ENCODE measurements at regions not wholly inside any gene's neighbourhood (a gene's known extent, or its start where the extent isn't known, plus 50 kb on each side); places are given as distances from the start of the nearest gene placed in this dataset.

GRCh38 chr18:72147830-72148229 lies 396.3 kb downstream of the CBLN2 start:
- no peaks in the 10 kb centered on the region for H3K36me3 ChIP-seq (replicated peaks)
- H3K4me3 ChIP-seq, result no peak overlapping the region
- DNase-seq (ENCODE audit: low spot score in 2 of 2), result no peak
- no peaks in the 10 kb centered on the region for H3K4me1 ChIP-seq
- H3K9me3 ChIP-seq, result no peaks in the 10 kb centered on the region
- no peaks in the 10 kb centered on the region for H3K27me3 ChIP-seq (ENCODE audit: low read depth)
- in situ Hi-C loops (cut with MboI; ENCODE audit: low sequenced_read_pairs), result no loop called here

GRCh38 chr18:72140007-72140406 lies 404.1 kb downstream of the CBLN2 start:
- DNase-seq (ENCODE audit: low spot score in 2 of 2), result no peak

DNA sequence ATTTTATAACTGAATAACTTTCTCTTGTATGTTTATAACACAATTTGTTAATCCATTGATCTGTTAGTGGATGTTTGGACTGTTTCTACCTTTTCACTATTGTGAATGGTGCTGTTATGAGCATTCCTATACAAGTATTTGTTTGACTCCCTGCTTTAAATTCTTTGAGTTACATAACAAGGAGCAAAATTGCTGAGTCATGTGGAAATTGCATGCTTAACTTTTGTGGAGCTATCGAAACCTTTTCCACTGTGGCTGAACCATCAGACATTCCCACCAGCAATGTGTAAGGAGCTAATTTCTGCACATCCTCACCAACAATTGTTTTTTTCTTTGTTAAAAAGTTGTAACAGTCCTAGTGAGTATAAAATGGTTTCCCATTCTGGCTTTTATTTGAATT lies 415.5 kb downstream of the CBLN2 start:
- H3K9me3 ChIP-seq, result no peaks in the 10 kb centered on the region
- in situ Hi-C loops (cut with MboI; ENCODE audit: low sequenced_read_pairs), result no loop called here

More at GRCh38 chr18:72140007-72140406, 404.1 kb downstream of the CBLN2 start:
- in situ Hi-C loops (cut with MboI; ENCODE audit: low sequenced_read_pairs), result no loop called here
- no peak overlapping the region for H3K4me3 ChIP-seq
- no peaks in the 10 kb centered on the region for H3K4me1 ChIP-seq
- no peaks in the 10 kb centered on the region for H3K36me3 ChIP-seq (replicated peaks)
- no peaks in the 10 kb centered on the region for H3K9me3 ChIP-seq
- H3K27me3 ChIP-seq (ENCODE audit: low read depth), result no peaks in the 10 kb centered on the region

DNA sequence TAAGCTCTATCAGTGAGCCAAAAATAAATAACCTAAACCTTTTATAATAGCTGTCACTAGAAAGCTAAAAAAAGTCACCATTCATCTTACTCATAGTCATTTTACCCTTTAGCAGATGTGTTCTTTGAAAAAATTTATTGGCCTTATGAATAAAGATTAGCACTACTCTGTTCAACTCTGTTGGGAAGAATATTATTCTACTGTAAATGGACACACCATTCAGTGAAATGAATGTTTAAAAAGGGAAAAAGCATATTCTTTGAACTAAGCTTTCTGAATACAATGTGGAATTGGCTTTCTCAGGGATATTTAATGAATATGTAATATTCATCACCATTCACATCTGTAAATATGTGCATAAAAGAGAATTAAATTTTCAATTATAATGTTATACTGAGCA lies 422.0 kb downstream of the CBLN2 start:
- H3K27me3 ChIP-seq (ENCODE audit: low read depth), result no peaks in the 10 kb centered on the region
- no peaks in the 10 kb centered on the region for H3K36me3 ChIP-seq (replicated peaks)
- no peaks in the 10 kb centered on the region for H3K4me1 ChIP-seq
- peak in 1 of 2 experiments; percentile 10 for DNase-seq (ENCODE audit: low spot score in 2 of 2)
- no peak overlapping the region for H3K4me3 ChIP-seq
- in situ Hi-C loops (cut with MboI; ENCODE audit: low sequenced_read_pairs), result no loop called here
- H3K9me3 ChIP-seq, result no peaks in the 10 kb centered on the region

More for the DNA sequence above, 415.5 kb downstream of the CBLN2 start:
- H3K4me1 ChIP-seq, result peaks cover 5% of the 10 kb centered on the region; the same call in 1 of the 2 replicates
- H3K36me3 ChIP-seq (replicated peaks), result no peaks in the 10 kb centered on the region
- H3K27me3 ChIP-seq (ENCODE audit: low read depth), result no peaks in the 10 kb centered on the region
- H3K4me3 ChIP-seq, result no peak overlapping the region
- DNase-seq (ENCODE audit: low spot score in 2 of 2), result peak in 1 of 2 experiments; percentile 32

DNA sequence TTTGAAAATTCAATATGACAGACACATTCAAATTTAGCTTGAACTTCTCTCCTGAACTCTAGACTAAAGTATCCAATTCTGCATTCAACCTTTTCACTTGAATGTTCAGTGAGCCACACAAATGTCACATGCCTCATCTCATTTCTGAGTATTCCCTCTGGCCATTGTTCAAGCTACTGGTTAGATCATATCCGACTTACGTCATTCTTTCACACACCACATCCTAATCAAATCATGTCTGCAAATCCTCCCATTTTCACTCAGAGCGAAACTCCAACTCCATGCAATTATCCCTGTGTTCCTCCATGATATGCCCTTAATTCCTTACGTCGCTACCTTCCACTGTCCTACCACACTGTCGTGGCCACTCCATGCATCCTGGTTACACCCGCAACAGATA lies 425.1 kb downstream of the CBLN2 start:
- Histone ChIP-seq H3K4me1 (no peaks in the 10 kb centered on the region), H3K36me3 (replicated peaks) (no peaks in the 10 kb centered on the region), H3K9me3 (no peaks in the 10 kb centered on the region), H3K4me3 (no peak overlapping the region), H3K27me3 (ENCODE audit: low read depth) (no peaks in the 10 kb centered on the region)
- DNase-seq (ENCODE audit: low spot score in 2 of 2), result no peak
- in situ Hi-C loops (cut with MboI; ENCODE audit: low sequenced_read_pairs), result no loop called here

GRCh38 chr18:72114801-72115594 lies 429.1 kb downstream of the CBLN2 start:
- H3K4me3 ChIP-seq, result no peak overlapping the region
- in situ Hi-C loops (cut with MboI; ENCODE audit: low sequenced_read_pairs), result no loop called here
- H3K9me3 ChIP-seq, result no peaks in the 10 kb centered on the region
- H3K4me1 ChIP-seq, result no peaks in the 10 kb centered on the region
- no peaks in the 10 kb centered on the region for H3K27me3 ChIP-seq (ENCODE audit: low read depth)
- no peaks in the 10 kb centered on the region for H3K36me3 ChIP-seq (replicated peaks)
- DNase-seq (ENCODE audit: low spot score in 2 of 2), result no peak

GRCh38 chr18:72107647-72108383 lies 436.3 kb downstream of the CBLN2 start:
- in situ Hi-C loops (cut with MboI; ENCODE audit: low sequenced_read_pairs), result no loop called here
- Histone ChIP-seq H3K4me3 (no peak overlapping the region), H3K9me3 (no peaks in the 10 kb centered on the region), H3K4me1 (no peaks in the 10 kb centered on the region), H3K27me3 (ENCODE audit: low read depth) (no peaks in the 10 kb centered on the region), H3K36me3 (replicated peaks) (no peaks in the 10 kb centered on the region)
- DNase-seq (ENCODE audit: low spot score in 2 of 2), result peak; percentile 9 to 16

- Histone ChIP-seq H3K4me1 (no peaks in the 10 kb centered on the region), H3K9me3 (no peaks in the 10 kb centered on the region), H3K27me3 (ENCODE audit: low read depth) (no peaks in the 10 kb centered on the region), H3K36me3 (replicated peaks) (no peaks in the 10 kb centered on the region), H3K4me3 (no peak overlapping the region)
- DNase-seq (ENCODE audit: low spot score in 2 of 2), result no peak
- in situ Hi-C loops (cut with MboI; ENCODE audit: low sequenced_read_pairs), result no loop called here
These were observed 439.3 kb downstream of the CBLN2 start for GRCh38 chr18:72104851-72105250.

GRCh38 chr18:72102412-72102811 lies 441.7 kb downstream of the CBLN2 start:
- Histone ChIP-seq H3K4me3 (no peak overlapping the region), H3K9me3 (no peaks in the 10 kb centered on the region), H3K4me1 (no peaks in the 10 kb centered on the region), H3K27me3 (ENCODE audit: low read depth) (no peaks in the 10 kb centered on the region), H3K36me3 (replicated peaks) (no peaks in the 10 kb centered on the region)
- no peak for DNase-seq (ENCODE audit: low spot score in 2 of 2)
- in situ Hi-C loops (cut with MboI; ENCODE audit: low sequenced_read_pairs), result no loop called here

GRCh38 chr18:72100465-72101004 lies 443.6 kb downstream of the CBLN2 start:
- in situ Hi-C loops (cut with MboI; ENCODE audit: low sequenced_read_pairs), result no loop called here
- Histone ChIP-seq H3K4me3 (no peak overlapping the region), H3K4me1 (no peaks in the 10 kb centered on the region), H3K27me3 (ENCODE audit: low read depth) (no peaks in the 10 kb centered on the region), H3K36me3 (replicated peaks) (no peaks in the 10 kb centered on the region), H3K9me3 (no peaks in the 10 kb centered on the region)
- DNase-seq (ENCODE audit: low spot score in 2 of 2), result no peak

- no peaks in the 10 kb centered on the region for H3K27me3 ChIP-seq (ENCODE audit: low read depth)
- in situ Hi-C loops (cut with MboI; ENCODE audit: low sequenced_read_pairs), result no loop called here
- H3K4me3 ChIP-seq, result no peak overlapping the region
- no peak for DNase-seq (ENCODE audit: low spot score in 2 of 2)
- H3K4me1 ChIP-seq, result no peaks in the 10 kb centered on the region
- no peaks in the 10 kb centered on the region for H3K9me3 ChIP-seq
- H3K36me3 ChIP-seq (replicated peaks), result no peaks in the 10 kb centered on the region
These were observed 452.8 kb downstream of the CBLN2 start for GRCh38 chr18:72091369-72091768.

- Histone ChIP-seq H3K4me3 (no peak overlapping the region), H3K4me1 (no peaks in the 10 kb centered on the region), H3K36me3 (replicated peaks) (no peaks in the 10 kb centered on the region), H3K27me3 (ENCODE audit: low read depth) (no peaks in the 10 kb centered on the region), H3K9me3 (no peaks in the 10 kb centered on the region)
- DNase-seq (ENCODE audit: low spot score in 2 of 2), result no peak
- in situ Hi-C loops (cut with MboI; ENCODE audit: low sequenced_read_pairs), result no loop called here
These were observed 454.7 kb downstream of the CBLN2 start for GRCh38 chr18:72089432-72089831.

DNA sequence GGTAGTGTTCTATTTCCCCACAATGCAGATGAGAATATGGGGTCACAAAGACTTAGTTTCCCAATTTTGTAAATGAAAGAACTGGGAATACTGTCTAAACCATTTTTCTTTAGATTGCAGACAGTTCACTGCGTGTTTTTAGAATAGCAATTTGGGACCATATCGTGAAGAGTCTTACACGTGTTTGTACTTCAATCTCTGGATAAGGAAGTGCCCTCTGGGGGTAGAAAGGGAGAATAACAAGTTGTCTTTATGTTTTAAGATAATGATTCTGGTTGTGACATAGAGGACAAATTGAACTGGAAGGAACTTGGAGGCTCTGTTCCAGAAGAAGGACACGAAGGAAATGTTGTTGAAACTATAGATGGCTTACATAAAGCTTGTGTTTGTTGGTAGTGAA lies 457.7 kb downstream of the CBLN2 start:
- peak in 1 of 2 experiments; percentile 57 for DNase-seq (ENCODE audit: low spot score in 2 of 2)
- in situ Hi-C loops (cut with MboI; ENCODE audit: low sequenced_read_pairs), result no loop called here
- H3K9me3 ChIP-seq, result no peaks in the 10 kb centered on the region

GRCh38 chr18:72075040-72075439 lies 469.1 kb downstream of the CBLN2 start:
- no peaks in the 10 kb centered on the region for H3K4me1 ChIP-seq
- in situ Hi-C loops (cut with MboI; ENCODE audit: low sequenced_read_pairs), result no loop called here
- DNase-seq (ENCODE audit: low spot score in 2 of 2), result no peak
- no peaks in the 10 kb centered on the region for H3K36me3 ChIP-seq (replicated peaks)
- no peaks in the 10 kb centered on the region for H3K9me3 ChIP-seq
- H3K4me3 ChIP-seq, result no peak overlapping the region
- H3K27me3 ChIP-seq (ENCODE audit: low read depth), result no peaks in the 10 kb centered on the region

More for the DNA sequence above, 457.7 kb downstream of the CBLN2 start:
- H3K4me1 ChIP-seq, result no peaks in the 10 kb centered on the region
- H3K36me3 ChIP-seq (replicated peaks), result no peaks in the 10 kb centered on the region
- no peak overlapping the region for H3K4me3 ChIP-seq
- H3K27me3 ChIP-seq (ENCODE audit: low read depth), result no peaks in the 10 kb centered on the region
